Tibial artery (tissue), 4 donors: ENCODE measurements at regions not wholly inside any gene's neighbourhood (a gene's known extent, or its start where the extent isn't known, plus 50 kb on each side); places are given as distances from the start of the nearest gene placed in this dataset.

Experiments used
- DNase-seq, 2 donors: peaks; one replicate each; pipeline ENCODE4 v3.0.0-alpha.2; 2019
- H3K27ac ChIP-seq, 2 donors: fragments of 200-600 bp; sonication (generic) in 1 of 2; 1 replicate in 1 of 2; 2 replicates in 1 of 2; pipeline ENCODE4 v1.5.1; 2018 to 2019; ENCODE audit warnings: mild to moderate bottlenecking in 1 of 2
- H3K27me3 ChIP-seq, 2 donors: fragments of 200-600 bp; sonication (generic) in 1 of 2; one replicate each; pipeline versions ENCODE4 v1.5.1 to v1.6.0; 2016 to 2019
- H3K36me3 ChIP-seq, 3 donors: fragments of 200-600 bp; sonication (generic) in 2 of 3; one replicate each; pipeline ENCODE4 v1.5.1; 2016 to 2019; ENCODE audit warnings: mild to moderate bottlenecking in 2 of 3
- H3K4me1 ChIP-seq, 4 donors: fragments of 200-600 bp; sonication (generic) in 2 of 4; 1 replicate in 3 of 4; 2 replicates in 1 of 4; pipeline ENCODE4 v1.5.1; 2016 to 2019
- H3K4me3 ChIP-seq, 2 donors: fragments of 200-600 bp; sonication (generic) in 1 of 2; 1 replicate in 1 of 2; 2 replicates in 1 of 2; pipeline ENCODE4 v1.5.1; 2018 to 2019; ENCODE audit warnings: mild to moderate bottlenecking in 2 of 2
- H3K9me3 ChIP-seq, 3 donors: fragments of 200-600 bp; sonication (generic) in 1 of 3; one replicate each; pipeline ENCODE4 v1.5.1; 2016 to 2019
- CTCF ChIP-seq, 2 experiments: fragments of 200-600 bp in 1 of 2; fragments of 450-650 bp in 1 of 2; IDR thresholded peaks; one replicate each; pipeline ENCODE4 v1.5.1; 2017 to 2019; ENCODE audit warnings: antibody characterized with exemption in 2 of 2, mild to moderate bottlenecking in 1 of 2, moderate library complexity in 1 of 2
- intact Hi-C: fragments of 100-400 bp; cut with DNase I; formaldehyde crosslinking; loops from one replicate; pipeline ENCODE4 v1.15.0; 2023; ENCODE audit warnings: low total_unique reads

GRCh38 chr4:132556316-132556715 lies 592.8 kb upstream of the PCDH10 start:
- Histone ChIP-seq H3K27ac (no peak overlapping the region), H3K4me3 (no peak overlapping the region), H3K36me3 (no peaks in the 10 kb centered on the region), H3K27me3 (no peaks in the 10 kb centered on the region), H3K4me1 (no peaks in the 10 kb centered on the region), H3K9me3 (no peaks in the 10 kb centered on the region)
- DNase-seq = no peak
- intact Hi-C loops = no loop called here
- no peak for TF ChIP-seq CTCF (IDR thresholded peaks at IDR 0.05)

- no peak for TF ChIP-seq CTCF (IDR thresholded peaks at IDR 0.05)
- intact Hi-C loops = no loop called here
- no peaks in the 10 kb centered on the region for H3K27me3 ChIP-seq
- H3K4me1 ChIP-seq = no peaks in the 10 kb centered on the region
- H3K9me3 ChIP-seq = no peaks in the 10 kb centered on the region
- no peaks in the 10 kb centered on the region for H3K36me3 ChIP-seq
- no peak overlapping the region for H3K27ac ChIP-seq
- no peak overlapping the region for H3K4me3 ChIP-seq
- no peak for DNase-seq
Observed at GRCh38 chr4:132557660-132558059, 591.4 kb upstream of the PCDH10 start.

- Histone ChIP-seq H3K4me1 (no peaks in the 10 kb centered on the region), H3K36me3 (no peaks in the 10 kb centered on the region), H3K27me3 (no peaks in the 10 kb centered on the region), H3K9me3 (no peaks in the 10 kb centered on the region), H3K4me3 (no peak overlapping the region), H3K27ac (no peak overlapping the region)
- intact Hi-C loops = no loop called here
- no peak for DNase-seq
- no peak for TF ChIP-seq CTCF (IDR thresholded peaks at IDR 0.05)
Observed at GRCh38 chr4:132564920-132565319, 584.2 kb upstream of the PCDH10 start.

- H3K4me3 ChIP-seq = no peak overlapping the region
- intact Hi-C loops = no loop called here
- no peaks in the 10 kb centered on the region for H3K27me3 ChIP-seq
- no peak for TF ChIP-seq CTCF (IDR thresholded peaks at IDR 0.05)
- H3K4me1 ChIP-seq = no peaks in the 10 kb centered on the region
- no peaks in the 10 kb centered on the region for H3K9me3 ChIP-seq
- no peak overlapping the region for H3K27ac ChIP-seq
- DNase-seq = no peak
- H3K36me3 ChIP-seq = no peaks in the 10 kb centered on the region
Observed at GRCh38 chr4:132565542-132565941, 583.6 kb upstream of the PCDH10 start.

- no peaks in the 10 kb centered on the region for H3K9me3 ChIP-seq
- no peaks in the 10 kb centered on the region for H3K27me3 ChIP-seq
- DNase-seq = no peak
- no peak overlapping the region for H3K27ac ChIP-seq
- H3K4me3 ChIP-seq = no peak overlapping the region
- TF ChIP-seq CTCF (IDR thresholded peaks at IDR 0.05) = no peak
- H3K36me3 ChIP-seq = no peaks in the 10 kb centered on the region
- intact Hi-C loops = no loop called here
- H3K4me1 ChIP-seq = no peaks in the 10 kb centered on the region
Observed at GRCh38 chr4:132572210-132572609, 576.9 kb upstream of the PCDH10 start.

- Histone ChIP-seq H3K4me1 (no peaks in the 10 kb centered on the region), H3K36me3 (no peaks in the 10 kb centered on the region), H3K27ac (no peak overlapping the region), H3K9me3 (no peaks in the 10 kb centered on the region), H3K27me3 (no peaks in the 10 kb centered on the region), H3K4me3 (no peak overlapping the region)
- DNase-seq = no peak
- intact Hi-C loops = no loop called here
- TF ChIP-seq CTCF (IDR thresholded peaks at IDR 0.05) = no peak
Observed at GRCh38 chr4:132587626-132588025, 561.5 kb upstream of the PCDH10 start.
